ENCODE measurements at regions not wholly inside any gene's neighbourhood (a gene's known extent, or its start where the extent isn't known, plus 50 kb on each side); places are given as distances from the start of the nearest gene placed in this dataset.

DNA sequence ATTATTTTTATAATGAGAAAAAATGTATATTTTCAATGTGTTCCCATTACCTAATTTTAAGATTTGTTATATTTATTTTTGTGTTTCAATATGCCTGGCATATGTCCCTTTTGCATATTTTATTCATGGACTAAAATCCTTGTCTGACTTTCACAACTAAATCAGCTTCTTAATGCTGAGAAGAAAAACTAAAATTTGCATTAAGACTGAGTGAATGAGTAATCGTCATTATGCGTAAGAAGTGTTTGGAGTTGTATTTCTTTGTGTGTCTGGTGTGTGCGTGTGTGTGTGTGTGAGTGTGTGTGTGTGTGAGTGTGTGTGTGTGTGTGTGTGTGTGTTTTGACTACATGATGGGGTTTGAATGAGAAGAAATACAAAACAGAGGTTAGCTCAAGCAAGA lies 201.7 kb upstream of the SP8 start:
- TF ChIP-seq TAF1 (IDR thresholded peaks at IDR 0.05; ENCODE audit: low read depth, low read length) = no peak
- TF ChIP-seq POLR2AphosphoS5 (IDR thresholded peaks at IDR 0.05; ENCODE audit: low read depth, low read length) = no peak
- TF ChIP-seq POLR2A (IDR thresholded peaks at IDR 0.05; ENCODE audit: low read depth, low read length) = no peak
- TF ChIP-seq SPI1 (IDR thresholded peaks at IDR 0.05; ENCODE audit: low read depth, low read length) = no peak
- no peak for TF ChIP-seq POU2F2 (IDR thresholded peaks at IDR 0.05; ENCODE audit: low read depth, low read length)
- TF ChIP-seq PAX5 (IDR thresholded peaks at IDR 0.05; ENCODE audit: insufficient read depth, low read length, severe bottlenecking) = no peak

Data from GM12891 (cell line).